HG03045 (cell line): ENCODE measurements at regions not wholly inside any gene's neighbourhood (a gene's known extent, or its start where the extent isn't known, plus 50 kb on each side); places are given as distances from the start of the nearest gene placed in this dataset.
"Not testable (repeated sequence)": the region's sequence is repeated elsewhere in the genome, so short reads cannot be mapped to it uniquely, and the experiment has no call there.

ENCODE experiments used
- ATAC-seq: cut with Tn5 transposase; IDR thresholded peaks from one replicate; pipeline ENCODE4 v1.9.1; 2021; ENCODE audit warnings: mild to moderate bottlenecking, moderate library complexity; ENCODE audit not compliant: unreplicated experiment

GRCh38 chr4:27813699-27814425 lies 953.2 kb downstream of the STIM2 start:
- not testable (repeated sequence) for ATAC-seq

GRCh38 chr4:27819246-27819645 lies 958.6 kb downstream of the STIM2 start:
- no peak for ATAC-seq

- no peak for ATAC-seq
Measured at GRCh38 chr4:27828843-27829242, 968.2 kb downstream of the STIM2 start.

GRCh38 chr4:27830251-27830650 lies 969.6 kb downstream of the STIM2 start:
- ATAC-seq = no peak

GRCh38 chr4:27835851-27836250 lies 975.2 kb downstream of the STIM2 start:
- no peak for ATAC-seq

- no peak for ATAC-seq
Measured at GRCh38 chr4:27836523-27836922, 975.9 kb downstream of the STIM2 start.

GRCh38 chr4:27843776-27844175 lies 983.1 kb downstream of the STIM2 start:
- ATAC-seq = no peak

GRCh38 chr4:27844376-27844775 lies 983.7 kb downstream of the STIM2 start:
- no peak for ATAC-seq

GRCh38 chr4:27846951-27847350 lies 986.3 kb downstream of the STIM2 start:
- no peak for ATAC-seq

- ATAC-seq = no peak
Measured at GRCh38 chr4:27861381-27861787, 1000.7 kb downstream of the STIM2 start.

GRCh38 chr4:27861802-27862201 lies 1001.2 kb downstream of the STIM2 start:
- ATAC-seq = no peak

GRCh38 chr4:27873596-27873995 lies 1013.0 kb downstream of the STIM2 start:
- no peak for ATAC-seq

GRCh38 chr4:27881705-27882104 lies 1021.1 kb downstream of the STIM2 start:
- no peak for ATAC-seq

GRCh38 chr4:27886120-27886519 lies 1025.5 kb downstream of the STIM2 start:
- no peak for ATAC-seq

GRCh38 chr4:27887646-27888045 lies 1027.0 kb downstream of the STIM2 start:
- ATAC-seq = no peak

- no peak for ATAC-seq
Measured at GRCh38 chr4:27888505-27888904, 1027.9 kb downstream of the STIM2 start.

- ATAC-seq = no peak
Measured at GRCh38 chr4:27894951-27895350, 1034.3 kb downstream of the STIM2 start.

- ATAC-seq = no peak
Measured at GRCh38 chr4:27908356-27908755, 1047.7 kb downstream of the STIM2 start.

GRCh38 chr4:27910227-27910626 lies 1049.6 kb downstream of the STIM2 start:
- no peak for ATAC-seq

- ATAC-seq = no peak
Measured at GRCh38 chr4:27911047-27911446, 1050.4 kb downstream of the STIM2 start.

- ATAC-seq = no peak
Measured at GRCh38 chr4:27913738-27914137, 1053.1 kb downstream of the STIM2 start.

GRCh38 chr4:27915822-27916221 lies 1055.2 kb downstream of the STIM2 start:
- ATAC-seq = no peak
